Retinal pigment epithelial cell (primary cell): ENCODE measurements at regions not wholly inside any gene's neighbourhood (a gene's known extent, or its start where the extent isn't known, plus 50 kb on each side); places are given as distances from the start of the nearest gene placed in this dataset.

ENCODE experiments used
- DNase-seq: peaks from one replicate; pipeline ENCODE4 v3.0.0-alpha.2; 2010; ENCODE audit warnings: low read depth
- H3K4me3 ChIP-seq: 2 replicates; pipeline ENCODE4 v1.5.1; 2011; ENCODE audit warnings: mild to moderate bottlenecking, low read length, control low read depth, moderate library complexity
- TF ChIP-seq, protein P1 (sequence below): conservative IDR thresholded peaks from 2 replicates; pipeline ENCODE4 v1.5.1; 2011; ENCODE audit warnings: low read depth, low read length, control low read depth, inconsistent platforms

GRCh38 chr12:3351731-3352130, 139.3 kb upstream of the PRMT8 start:
- no peak for DNase-seq
- TF ChIP-seq, protein P1, sequence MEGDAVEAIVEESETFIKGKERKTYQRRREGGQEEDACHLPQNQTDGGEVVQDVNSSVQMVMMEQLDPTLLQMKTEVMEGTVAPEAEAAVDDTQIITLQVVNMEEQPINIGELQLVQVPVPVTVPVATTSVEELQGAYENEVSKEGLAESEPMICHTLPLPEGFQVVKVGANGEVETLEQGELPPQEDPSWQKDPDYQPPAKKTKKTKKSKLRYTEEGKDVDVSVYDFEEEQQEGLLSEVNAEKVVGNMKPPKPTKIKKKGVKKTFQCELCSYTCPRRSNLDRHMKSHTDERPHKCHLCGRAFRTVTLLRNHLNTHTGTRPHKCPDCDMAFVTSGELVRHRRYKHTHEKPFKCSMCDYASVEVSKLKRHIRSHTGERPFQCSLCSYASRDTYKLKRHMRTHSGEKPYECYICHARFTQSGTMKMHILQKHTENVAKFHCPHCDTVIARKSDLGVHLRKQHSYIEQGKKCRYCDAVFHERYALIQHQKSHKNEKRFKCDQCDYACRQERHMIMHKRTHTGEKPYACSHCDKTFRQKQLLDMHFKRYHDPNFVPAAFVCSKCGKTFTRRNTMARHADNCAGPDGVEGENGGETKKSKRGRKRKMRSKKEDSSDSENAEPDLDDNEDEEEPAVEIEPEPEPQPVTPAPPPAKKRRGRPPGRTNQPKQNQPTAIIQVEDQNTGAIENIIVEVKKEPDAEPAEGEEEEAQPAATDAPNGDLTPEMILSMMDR, result no peak
- no peak overlapping the region for H3K4me3 ChIP-seq

DNA sequence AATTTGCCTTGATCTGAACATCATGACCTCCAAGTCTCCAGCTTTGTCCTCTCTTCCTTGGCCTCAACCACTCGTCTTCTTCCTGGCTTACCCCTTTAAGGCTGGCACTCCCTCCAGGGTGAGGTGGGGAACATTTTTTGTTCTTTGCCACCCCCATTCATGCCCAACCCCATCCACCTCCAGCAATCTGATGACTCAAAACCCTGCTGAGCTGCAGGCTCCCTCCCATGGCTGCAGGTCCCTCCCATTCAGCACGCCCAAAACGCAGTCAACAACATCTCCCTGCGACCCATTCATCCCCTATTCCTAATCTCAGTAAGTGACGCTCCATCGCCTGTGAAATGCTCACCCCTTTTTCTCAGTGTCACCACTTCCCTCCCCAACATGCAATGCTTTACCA, 138.8 kb upstream of the PRMT8 start:
- TF ChIP-seq, protein P1, result no peak
- no peak for DNase-seq

GRCh38 chr12:3353621-3354020, 137.4 kb upstream of the PRMT8 start:
- TF ChIP-seq, protein P1, result no peak
- no peak for DNase-seq
- no peak overlapping the region for H3K4me3 ChIP-seq

More for the DNA sequence above, 138.8 kb upstream of the PRMT8 start:
- no peak overlapping the region for H3K4me3 ChIP-seq

DNA sequence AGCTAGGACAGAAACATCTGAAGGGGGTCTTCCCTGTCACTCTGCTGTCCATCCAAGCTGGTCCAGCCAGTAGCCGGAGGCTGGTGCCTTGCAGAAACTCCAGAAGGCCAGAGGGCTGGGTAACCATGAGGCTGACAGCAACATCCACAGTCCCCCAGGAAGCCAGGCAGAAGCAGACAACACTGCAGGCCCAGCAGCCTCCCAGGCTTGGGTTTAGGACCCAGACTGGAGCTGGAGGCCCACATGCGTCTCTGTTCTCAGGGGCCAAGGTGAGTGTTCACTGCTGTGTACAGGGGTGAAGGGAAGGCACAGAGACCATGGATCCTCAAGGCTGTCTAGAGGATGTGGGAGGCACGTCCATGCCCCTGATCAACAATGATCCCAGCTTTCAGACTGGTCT, 136.4 kb upstream of the PRMT8 start:
- TF ChIP-seq, protein P1, result no peak
- DNase-seq, result no peak
- no peak overlapping the region for H3K4me3 ChIP-seq

DNA sequence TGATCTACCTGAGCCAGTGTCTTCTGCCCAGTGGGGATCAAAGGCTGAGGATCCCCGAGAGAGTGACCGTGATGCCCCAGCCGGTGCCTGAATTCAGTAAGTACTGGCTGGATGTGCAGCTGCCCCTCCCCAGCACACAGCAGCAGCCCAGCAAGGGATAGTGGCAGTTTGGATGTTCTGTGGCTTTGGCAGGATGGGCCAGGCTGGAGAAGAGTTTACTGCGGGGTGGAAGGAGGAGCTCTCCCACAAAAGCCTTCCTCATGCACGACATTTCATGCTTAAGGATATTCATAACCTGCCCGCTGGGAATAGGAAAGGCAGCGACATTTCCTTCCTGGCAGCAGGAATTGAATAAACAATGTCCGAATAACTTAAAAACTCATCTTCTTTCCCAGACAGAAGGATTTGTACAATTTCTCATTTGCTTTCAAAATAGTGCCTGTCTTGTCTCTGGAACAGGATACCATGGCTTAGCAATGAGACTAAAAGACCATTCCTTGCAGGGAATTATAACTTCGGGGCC, 135.6 kb upstream of the PRMT8 start:
- DNase-seq, result no peak
- H3K4me3 ChIP-seq, result no peak overlapping the region
- TF ChIP-seq, protein P1, result no peak

GRCh38 chr12:3357950-3358525, 133.0 kb upstream of the PRMT8 start:
- H3K4me3 ChIP-seq, result no peak overlapping the region
- TF ChIP-seq, protein P1, result no peak
- no peak for DNase-seq

DNA sequence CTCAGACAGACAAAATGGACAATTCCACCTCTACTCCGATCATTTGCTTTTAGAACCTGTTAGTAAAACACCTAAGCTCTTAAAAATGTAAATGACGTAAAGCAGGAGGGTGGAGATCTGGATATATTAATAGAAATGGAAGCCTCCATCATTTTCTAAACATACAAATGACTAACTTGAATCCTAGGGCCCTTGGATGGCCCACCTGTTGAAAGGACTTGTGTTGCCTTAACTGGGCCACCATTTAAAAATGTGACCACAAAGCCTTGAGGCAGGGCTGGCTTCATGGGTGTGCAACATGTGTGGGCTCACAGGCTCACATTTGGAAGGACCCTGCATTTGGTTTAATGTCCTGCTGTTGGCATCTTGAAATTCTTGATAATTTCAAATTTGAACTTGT, 131.5 kb upstream of the PRMT8 start:
- TF ChIP-seq, protein P1, result no peak
- no peak overlapping the region for H3K4me3 ChIP-seq
- no peak for DNase-seq
